ENCODE measurements at regions not wholly inside any gene's neighbourhood (a gene's known extent, or its start where the extent isn't known, plus 50 kb on each side); places are given as distances from the start of the nearest gene placed in this dataset.

- Histone ChIP-seq H3K27me3 (ENCODE audit: low read length) (no peaks in the 10 kb centered on the region), H3K79me2 (ENCODE audit: low read length) (no peaks in the 10 kb centered on the region), H3K4me2 (ENCODE audit: low read length) (no peak overlapping the region), H3K9ac (ENCODE audit: low read length) (no peak overlapping the region), H3K9me3 (ENCODE audit: low read length) (no peaks in the 10 kb centered on the region), H3K4me1 (ENCODE audit: insufficient read depth, low read length) (no peaks in the 10 kb centered on the region), H3K36me3 (ENCODE audit: low read depth, low read length) (no peaks in the 10 kb centered on the region), H3K9me2 (replicated peaks; ENCODE audit: low read length) (no peaks in the 10 kb centered on the region), H3K27ac (ENCODE audit: low read length) (no peak overlapping the region), H3K4me3 (ENCODE audit: low read length) (no peak overlapping the region), H2AFZ (ENCODE audit: low read length) (no peak overlapping the region), H4K20me1 (ENCODE audit: low read length) (no peaks in the 10 kb centered on the region), H3F3A (ENCODE audit: low read length, unreplicated experiment) (peaks cover 4% of the 10 kb centered on the region)
- TF ChIP-seq CTCF (conservative IDR thresholded peaks at IDR 0.05; ENCODE audit: low read depth, low read length) (no peak), EZH2phosphoT487 (IDR thresholded peaks at IDR 0.05; ENCODE audit: borderline replicate concordance, low read length) (no peak), EZH2 (IDR thresholded peaks at IDR 0.05; ENCODE audit: low read length, unreplicated experiment) (no peak)
- ChIA-PET CTCF (no interaction called here), POLR2A (ENCODE audit: unreplicated experiment) (no interaction called here)
- no TSS peak for BruUV-seq (replicated peaks)
- intact Hi-C loops (cut with micrococcal nuclease): no loop called here
- ATAC-seq (no peak), DNase-seq (no peak)
These were observed 68.0 kb downstream of the RGS12 start for GRCh38 chr4:3360777-3361176.

- CTCF ChIA-PET: no interaction called here
- intact Hi-C loops (cut with micrococcal nuclease): no loop called here
- Histone ChIP-seq H3K9me2 (replicated peaks; ENCODE audit: low read length) (no peaks in the 10 kb centered on the region), H3K27me3 (ENCODE audit: low read length) (no peaks in the 10 kb centered on the region), H2AFZ (ENCODE audit: low read length) (no peak overlapping the region), H3K4me3 (ENCODE audit: low read length) (no peak overlapping the region), H3K4me1 (ENCODE audit: insufficient read depth, low read length) (no peaks in the 10 kb centered on the region), H3F3A (ENCODE audit: low read length, unreplicated experiment) (peaks cover 4% of the 10 kb centered on the region), H3K36me3 (ENCODE audit: low read depth, low read length) (no peaks in the 10 kb centered on the region), H3K9ac (ENCODE audit: low read length) (no peak overlapping the region), H3K4me2 (ENCODE audit: low read length) (no peak overlapping the region), H3K9me3 (ENCODE audit: low read length) (no peaks in the 10 kb centered on the region), H3K79me2 (ENCODE audit: low read length) (no peaks in the 10 kb centered on the region), H3K27ac (ENCODE audit: low read length) (no peak overlapping the region), H4K20me1 (ENCODE audit: low read length) (no peaks in the 10 kb centered on the region)
- ATAC-seq (no peak), DNase-seq (no peak)
- TF ChIP-seq CTCF (conservative IDR thresholded peaks at IDR 0.05; ENCODE audit: low read depth, low read length) (no peak), EZH2 (IDR thresholded peaks at IDR 0.05; ENCODE audit: low read length, unreplicated experiment) (no peak)
- POLR2A ChIA-PET (ENCODE audit: unreplicated experiment): no interaction called here
- BruUV-seq (replicated peaks): no TSS peak
These were observed 68.6 kb downstream of the RGS12 start for GRCh38 chr4:3361406-3361805.

GRCh38 chr4:3361896-3362295, 69.1 kb downstream of the RGS12 start:
- intact Hi-C loops (cut with micrococcal nuclease): no loop called here
- Histone ChIP-seq H3K4me1 (ENCODE audit: insufficient read depth, low read length) (no peaks in the 10 kb centered on the region), H3K9me2 (replicated peaks; ENCODE audit: low read length) (no peaks in the 10 kb centered on the region), H3K4me3 (ENCODE audit: low read length) (no peak overlapping the region), H3K27ac (ENCODE audit: low read length) (no peak overlapping the region), H2AFZ (ENCODE audit: low read length) (no peak overlapping the region), H3K9me3 (ENCODE audit: low read length) (no peaks in the 10 kb centered on the region), H3K79me2 (ENCODE audit: low read length) (no peaks in the 10 kb centered on the region), H3K4me2 (ENCODE audit: low read length) (no peak overlapping the region), H4K20me1 (ENCODE audit: low read length) (no peaks in the 10 kb centered on the region), H3K9ac (ENCODE audit: low read length) (no peak overlapping the region), H3K27me3 (ENCODE audit: low read length) (no peaks in the 10 kb centered on the region), H3F3A (ENCODE audit: low read length, unreplicated experiment) (peaks cover 4% of the 10 kb centered on the region), H3K36me3 (ENCODE audit: low read depth, low read length) (no peaks in the 10 kb centered on the region)
- ATAC-seq (no peak), DNase-seq (no peak)
- no TSS peak for BruUV-seq (replicated peaks)
- ChIA-PET POLR2A (ENCODE audit: unreplicated experiment) (no interaction called here), CTCF (no interaction called here)
- TF ChIP-seq EZH2 (IDR thresholded peaks at IDR 0.05; ENCODE audit: low read length, unreplicated experiment) (no peak), EZH2phosphoT487 (IDR thresholded peaks at IDR 0.05; ENCODE audit: borderline replicate concordance, low read length) (no peak), CTCF (conservative IDR thresholded peaks at IDR 0.05; ENCODE audit: low read depth, low read length) (no peak)
